ENCODE measurements at regions not wholly inside any gene's neighbourhood (a gene's known extent, or its start where the extent isn't known, plus 50 kb on each side); places are given as distances from the start of the nearest gene placed in this dataset.

DNA sequence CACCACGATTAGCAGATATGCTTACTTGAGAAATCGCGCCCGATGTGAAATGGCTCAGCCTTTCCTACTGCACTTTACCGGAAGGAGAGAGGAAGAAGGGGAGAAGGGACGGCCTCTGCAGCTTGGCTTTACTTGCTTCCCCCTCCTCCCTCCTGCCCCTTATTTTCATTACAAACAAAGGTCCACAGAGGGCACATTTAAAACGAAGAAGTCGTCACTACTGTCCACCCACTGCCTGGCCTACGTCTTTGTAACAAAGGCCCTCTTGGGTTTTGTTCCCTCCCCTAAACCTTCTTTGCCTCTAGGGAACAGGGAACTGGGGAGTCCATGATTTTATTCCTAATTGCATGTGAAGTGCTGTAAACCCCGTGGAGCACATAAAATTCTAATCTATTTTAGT lies 308.5 kb downstream of the LMX1A start:
- ATAC-seq (no peak), DNase-seq (ENCODE audit: low spot score) (no peak), FAIRE-seq (no peak)
- POLR2A ChIA-PET = no interaction called here
- in situ Hi-C loops (cut with HindIII; ENCODE audit: extremely low pct_ligation_motif_present, low pct_unique_long_range_greater_than_20kb) = no loop called here
- BruUV-seq (replicated peaks) = no TSS peak
- H3K79me2 ChIP-seq (ENCODE audit: insufficient read depth, low read length) = no peaks in the 10 kb centered on the region
- H3K9ac ChIP-seq (ENCODE audit: insufficient read depth, low read depth, low read length) = no peak overlapping the region
- CTCF ChIA-PET (ENCODE audit: low intra/inter-chr PET ratio, low total read pairs) = no interaction called here
- H3K27me3 ChIP-seq (ENCODE audit: control insufficient read depth in 1 of 2, insufficient read depth in 2 of 2, low read length in 2 of 2) = peaks cover 0 to 2% of the 10 kb centered on the region in 2 experiments; a peak in 1 of 5 replicates
- H3K27ac ChIP-seq (ENCODE audit: extremely low read length, insufficient read depth, low read length) = no peak overlapping the region
- intact Hi-C loops (cut with micrococcal nuclease; ENCODE audit: unreplicated experiment) = no loop called here
- H3K4me2 ChIP-seq (ENCODE audit: low read depth, low read length) = no peak overlapping the region
- H3K36me3 ChIP-seq (replicated peaks in 1 of 2; ENCODE audit: control insufficient read depth in 1 of 2, insufficient read depth in 2 of 2, low read length in 2 of 2) = no peaks in the 10 kb centered on the region
- H3K4me3 ChIP-seq (replicated peaks in 1 of 3; ENCODE audit: insufficient read depth in 1 of 3, low read depth in 2 of 3, low read length in 3 of 3) = no peak overlapping the region
- H2AFZ ChIP-seq (ENCODE audit: low read length) = no peak overlapping the region
- H3K9me3 ChIP-seq (ENCODE audit: low read length) = no peaks in the 10 kb centered on the region
- TF ChIP-seq TP53 (CRISPR knock-in tag; conservative IDR thresholded peaks at IDR 0.05) = no peak
- no peaks in the 10 kb centered on the region for H3K4me1 ChIP-seq (ENCODE audit: insufficient read depth, low read length)
- H4K20me1 ChIP-seq (ENCODE audit: insufficient read depth, low read length) = no peaks in the 10 kb centered on the region
- 15% methylated on average over 10 of the region's 10 CpGs for WGBS (ENCODE audit: low lambda C conversion rate)

DNA sequence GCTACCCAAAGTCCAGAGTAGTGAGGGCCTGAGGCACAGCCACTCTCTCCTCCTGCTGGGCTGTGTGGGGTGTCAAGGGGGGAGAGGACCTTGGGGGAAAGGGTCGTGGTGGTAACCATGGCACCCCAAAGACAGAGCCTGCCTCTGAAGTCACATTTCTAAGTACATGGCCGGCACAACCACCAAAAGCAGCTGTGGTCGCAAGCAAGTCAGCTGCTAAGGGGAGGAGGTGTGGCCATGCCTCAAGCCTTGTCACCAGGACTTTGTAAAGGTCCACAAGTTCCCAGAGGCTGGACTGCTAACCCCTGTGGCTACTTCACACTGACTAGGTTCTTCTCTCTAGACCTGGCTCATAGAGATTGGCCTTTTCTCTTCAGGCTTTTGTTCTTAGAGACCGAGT lies 310.6 kb downstream of the LMX1A start:
- intact Hi-C loops (cut with micrococcal nuclease; ENCODE audit: unreplicated experiment) (no loop called here), in situ Hi-C loops (cut with HindIII; ENCODE audit: extremely low pct_ligation_motif_present, low pct_unique_long_range_greater_than_20kb) (no loop called here)
- H3K27ac ChIP-seq (ENCODE audit: extremely low read length, insufficient read depth, low read length) = no peak overlapping the region
- no peak for DNase-seq (ENCODE audit: low spot score)
- BruUV-seq (replicated peaks) = no TSS peak
- H3K4me1 ChIP-seq (ENCODE audit: insufficient read depth, low read length) = no peaks in the 10 kb centered on the region
- no peak overlapping the region for H3K9ac ChIP-seq (ENCODE audit: insufficient read depth, low read depth, low read length)
- no peak for FAIRE-seq
- no peaks in the 10 kb centered on the region for H3K79me2 ChIP-seq (ENCODE audit: insufficient read depth, low read length)
- H2AFZ ChIP-seq (ENCODE audit: low read length) = no peak overlapping the region
- CTCF ChIA-PET (ENCODE audit: low intra/inter-chr PET ratio, low total read pairs) = no interaction called here
- 11% methylated on average over 1 of the region's 4 CpGs for WGBS (ENCODE audit: low lambda C conversion rate)
- POLR2A ChIA-PET = no interaction called here
- TF ChIP-seq, protein P1, sequence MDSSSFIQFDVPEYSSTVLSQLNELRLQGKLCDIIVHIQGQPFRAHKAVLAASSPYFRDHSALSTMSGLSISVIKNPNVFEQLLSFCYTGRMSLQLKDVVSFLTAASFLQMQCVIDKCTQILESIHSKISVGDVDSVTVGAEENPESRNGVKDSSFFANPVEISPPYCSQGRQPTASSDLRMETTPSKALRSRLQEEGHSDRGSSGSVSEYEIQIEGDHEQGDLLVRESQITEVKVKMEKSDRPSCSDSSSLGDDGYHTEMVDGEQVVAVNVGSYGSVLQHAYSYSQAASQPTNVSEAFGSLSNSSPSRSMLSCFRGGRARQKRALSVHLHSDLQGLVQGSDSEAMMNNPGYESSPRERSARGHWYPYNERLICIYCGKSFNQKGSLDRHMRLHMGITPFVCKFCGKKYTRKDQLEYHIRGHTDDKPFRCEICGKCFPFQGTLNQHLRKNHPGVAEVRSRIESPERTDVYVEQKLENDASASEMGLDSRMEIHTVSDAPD (CRISPR knock-in tag; IDR thresholded peaks at IDR 0.05) = no peak
- no peak overlapping the region for H3K4me2 ChIP-seq (ENCODE audit: low read depth, low read length)
- no peak for ATAC-seq
- H3K4me3 ChIP-seq (replicated peaks in 1 of 3; ENCODE audit: insufficient read depth in 1 of 3, low read depth in 2 of 3, low read length in 3 of 3) = no peak overlapping the region
- H3K9me3 ChIP-seq (ENCODE audit: low read length) = no peaks in the 10 kb centered on the region
- H4K20me1 ChIP-seq (ENCODE audit: insufficient read depth, low read length) = no peaks in the 10 kb centered on the region
- H3K27me3 ChIP-seq (ENCODE audit: control insufficient read depth in 1 of 2, insufficient read depth in 2 of 2, low read length in 2 of 2) = peaks cover 0 to 2% of the 10 kb centered on the region in 2 experiments; a peak in 1 of 5 replicates
- no peaks in the 10 kb centered on the region for H3K36me3 ChIP-seq (replicated peaks in 1 of 2; ENCODE audit: control insufficient read depth in 1 of 2, insufficient read depth in 2 of 2, low read length in 2 of 2)
